ENCODE measurements at regions not wholly inside any gene's neighbourhood (a gene's known extent, or its start where the extent isn't known, plus 50 kb on each side); places are given as distances from the start of the nearest gene placed in this dataset.
"Not testable (repeated sequence)": the region's sequence is repeated elsewhere in the genome, so short reads cannot be mapped to it uniquely, and the experiment has no call there.

DNA sequence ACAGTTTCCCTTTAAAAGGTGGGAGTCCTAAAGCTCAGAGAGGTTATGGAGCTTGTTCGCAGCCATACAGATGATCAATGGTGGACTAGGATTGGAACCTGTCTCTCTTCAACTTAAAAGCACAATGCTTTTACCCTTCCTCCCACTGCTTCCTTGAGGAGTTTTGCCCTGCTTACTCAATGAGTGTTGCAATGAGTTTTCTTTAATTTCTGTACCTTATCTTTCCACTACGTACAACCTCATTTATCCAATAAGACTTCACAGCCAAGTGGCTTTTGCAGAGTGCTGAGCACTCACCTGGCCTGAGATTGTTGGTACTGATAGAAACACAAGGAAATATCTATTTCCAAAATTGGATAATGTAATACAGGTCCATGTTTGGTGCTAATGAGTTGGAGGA lies 64.7 kb upstream of the ANKRD55 start:
- Histone ChIP-seq H3K36me3 (ENCODE audit: low read depth) (no peaks in the 10 kb centered on the region), H3K27me3 (replicated peaks; ENCODE audit: insufficient read depth) (no peaks in the 10 kb centered on the region), H3K4me2 (ENCODE audit: unreplicated experiment) (no peak overlapping the region), H3K4me1 (ENCODE audit: insufficient read depth) (no peaks in the 10 kb centered on the region), H4K20me1 (ENCODE audit: insufficient read depth) (no peaks in the 10 kb centered on the region), H3K4me3 (no peak overlapping the region), H2AFZ (no peak overlapping the region), H3F3A (ENCODE audit: insufficient read depth) (no peaks in the 10 kb centered on the region), H3K27ac (no peak overlapping the region), H3K9me3 (ENCODE audit: low read depth) (no peaks in the 10 kb centered on the region), H3K9me2 (ENCODE audit: insufficient read depth) (no peaks in the 10 kb centered on the region), H3K9ac (no peak overlapping the region), H3K79me2 (ENCODE audit: insufficient read depth) (no peaks in the 10 kb centered on the region)
- no peak for TF ChIP-seq EZH2 (IDR thresholded peaks at IDR 0.05; ENCODE audit: insufficient read depth, poor library complexity, severe bottlenecking)
- TF ChIP-seq EZH2phosphoT487 (IDR thresholded peaks at IDR 0.05; ENCODE audit: insufficient read depth, low read depth) = no peak
- WGBS, 2 experiments (ENCODE audit: low coverage in 1 of 2, low lambda C conversion rate in 2 of 2, missing lambda C conversion rate in 2 of 2) = 70 to 82% methylated on average over 2 of the region's 2 CpGs
- no peak for DNase-seq
- in situ Hi-C loops (cut with MboI) = no loop called here

DNA sequence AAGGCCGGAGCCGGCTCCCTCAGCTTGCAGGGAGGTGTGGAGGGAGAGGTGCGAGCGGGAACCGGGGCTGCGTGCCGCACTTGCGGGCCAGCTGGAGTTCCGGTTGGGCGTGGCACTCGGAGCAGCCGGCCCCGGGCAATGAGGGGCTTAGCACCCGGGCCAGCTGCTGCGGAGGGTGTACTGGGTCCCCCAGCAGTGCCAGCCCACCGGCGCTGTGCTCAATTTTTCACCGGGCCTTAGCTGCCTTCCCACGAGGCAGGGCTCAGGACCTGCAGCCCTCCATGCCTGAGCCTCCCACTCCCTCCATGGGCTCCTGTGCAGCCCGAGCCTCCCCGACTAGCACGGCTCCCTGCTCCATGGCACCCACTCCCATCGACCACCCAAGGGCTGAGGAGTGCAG lies 62.2 kb upstream of the ANKRD55 start:
- in situ Hi-C loops (cut with MboI); H3K79me2 ChIP-seq (ENCODE audit: insufficient read depth): not testable (repeated sequence)
- 81 to 90% methylated on average over 21 of the region's 23 CpGs for whole genome bisulfite sequencing, 2 experiments (ENCODE audit: low coverage in 1 of 2, low lambda C conversion rate in 2 of 2, missing lambda C conversion rate in 2 of 2)

DNA sequence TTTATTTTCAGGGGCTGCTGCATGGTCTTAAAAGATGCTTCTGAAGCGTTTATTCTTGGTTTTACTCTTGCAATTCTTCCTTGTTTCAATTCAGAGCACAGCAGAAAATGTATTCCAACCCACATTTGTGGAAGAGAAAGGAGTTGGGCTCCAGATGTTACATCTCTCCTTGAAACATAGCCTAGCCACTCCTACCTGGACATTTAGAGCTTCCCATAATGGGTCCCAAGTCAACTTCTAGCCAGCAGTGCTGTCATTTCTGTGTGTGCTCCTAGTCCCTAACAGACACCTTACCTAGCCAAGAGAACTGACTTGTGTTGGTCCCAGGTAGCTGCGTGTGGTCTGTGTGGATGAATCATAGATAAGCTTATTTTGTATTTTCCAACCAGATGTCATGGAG lies 61.2 kb upstream of the ANKRD55 start:
- Histone ChIP-seq H3K79me2 (ENCODE audit: insufficient read depth) (no peaks in the 10 kb centered on the region), H3K27ac (no peak overlapping the region), H3K4me1 (ENCODE audit: insufficient read depth) (no peaks in the 10 kb centered on the region), H3K9ac (no peak overlapping the region), H3K4me3 (no peak overlapping the region), H3K36me3 (ENCODE audit: low read depth) (no peaks in the 10 kb centered on the region), H3K9me3 (ENCODE audit: low read depth) (no peaks in the 10 kb centered on the region), H3K9me2 (ENCODE audit: insufficient read depth) (no peaks in the 10 kb centered on the region), H3F3A (ENCODE audit: insufficient read depth) (no peaks in the 10 kb centered on the region), H4K20me1 (ENCODE audit: insufficient read depth) (no peaks in the 10 kb centered on the region), H2AFZ (no peak overlapping the region), H3K4me2 (ENCODE audit: unreplicated experiment) (no peak overlapping the region), H3K27me3 (replicated peaks; ENCODE audit: insufficient read depth) (no peaks in the 10 kb centered on the region)
- no peak for DNase-seq
- 35 to 52% methylated on average over 2 of the region's 2 CpGs for WGBS, 2 experiments (ENCODE audit: low coverage in 1 of 2, low lambda C conversion rate in 2 of 2, missing lambda C conversion rate in 2 of 2)
- in situ Hi-C loops (cut with MboI) = no loop called here
- TF ChIP-seq EZH2 (IDR thresholded peaks at IDR 0.05; ENCODE audit: insufficient read depth, poor library complexity, severe bottlenecking) (no peak), EZH2phosphoT487 (IDR thresholded peaks at IDR 0.05; ENCODE audit: insufficient read depth, low read depth) (no peak)

More for the DNA sequence above, 62.2 kb upstream of the ANKRD55 start:
- H2AFZ ChIP-seq; DNase-seq; H3K27me3 ChIP-seq (replicated peaks; ENCODE audit: insufficient read depth); H3K9me2 ChIP-seq (ENCODE audit: insufficient read depth); H3K9ac ChIP-seq; H3K36me3 ChIP-seq (ENCODE audit: low read depth); H3F3A ChIP-seq (ENCODE audit: insufficient read depth); H4K20me1 ChIP-seq (ENCODE audit: insufficient read depth); H3K27ac ChIP-seq; H3K4me3 ChIP-seq; H3K4me2 ChIP-seq (ENCODE audit: unreplicated experiment); H3K9me3 ChIP-seq (ENCODE audit: low read depth); H3K4me1 ChIP-seq (ENCODE audit: insufficient read depth): not testable (repeated sequence)

DNA sequence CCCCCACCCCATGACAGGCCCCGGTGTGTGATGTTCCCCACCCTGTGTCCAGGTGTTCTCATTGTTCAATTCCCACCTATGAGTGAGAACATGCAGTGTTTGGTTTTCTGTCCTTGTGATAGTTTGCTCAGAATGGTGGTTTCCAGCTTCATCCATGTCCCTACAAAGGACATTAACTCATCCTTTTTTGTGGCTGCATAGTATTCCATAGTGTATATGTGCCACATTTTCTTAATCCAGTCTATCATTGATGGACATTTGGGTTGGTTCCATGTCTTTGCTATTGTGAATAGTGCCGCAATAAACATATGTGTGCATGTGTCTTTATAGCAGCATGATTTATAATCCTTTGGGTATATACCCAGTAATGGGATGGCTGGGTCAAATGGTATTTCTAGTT lies 59.7 kb upstream of the ANKRD55 start:
- H3K9me2 ChIP-seq (ENCODE audit: insufficient read depth); H4K20me1 ChIP-seq (ENCODE audit: insufficient read depth); H3K79me2 ChIP-seq (ENCODE audit: insufficient read depth); H3K4me2 ChIP-seq (ENCODE audit: unreplicated experiment); in situ Hi-C loops (cut with MboI); H3F3A ChIP-seq (ENCODE audit: insufficient read depth); H3K27ac ChIP-seq; H3K36me3 ChIP-seq (ENCODE audit: low read depth); H2AFZ ChIP-seq; H3K4me1 ChIP-seq (ENCODE audit: insufficient read depth); DNase-seq; H3K4me3 ChIP-seq; H3K27me3 ChIP-seq (replicated peaks; ENCODE audit: insufficient read depth); H3K9me3 ChIP-seq (ENCODE audit: low read depth); H3K9ac ChIP-seq: not testable (repeated sequence)
- 70 to 86% methylated on average over 2 of the region's 2 CpGs for WGBS, 2 experiments (ENCODE audit: low coverage in 1 of 2, low lambda C conversion rate in 2 of 2, missing lambda C conversion rate in 2 of 2)

DNA sequence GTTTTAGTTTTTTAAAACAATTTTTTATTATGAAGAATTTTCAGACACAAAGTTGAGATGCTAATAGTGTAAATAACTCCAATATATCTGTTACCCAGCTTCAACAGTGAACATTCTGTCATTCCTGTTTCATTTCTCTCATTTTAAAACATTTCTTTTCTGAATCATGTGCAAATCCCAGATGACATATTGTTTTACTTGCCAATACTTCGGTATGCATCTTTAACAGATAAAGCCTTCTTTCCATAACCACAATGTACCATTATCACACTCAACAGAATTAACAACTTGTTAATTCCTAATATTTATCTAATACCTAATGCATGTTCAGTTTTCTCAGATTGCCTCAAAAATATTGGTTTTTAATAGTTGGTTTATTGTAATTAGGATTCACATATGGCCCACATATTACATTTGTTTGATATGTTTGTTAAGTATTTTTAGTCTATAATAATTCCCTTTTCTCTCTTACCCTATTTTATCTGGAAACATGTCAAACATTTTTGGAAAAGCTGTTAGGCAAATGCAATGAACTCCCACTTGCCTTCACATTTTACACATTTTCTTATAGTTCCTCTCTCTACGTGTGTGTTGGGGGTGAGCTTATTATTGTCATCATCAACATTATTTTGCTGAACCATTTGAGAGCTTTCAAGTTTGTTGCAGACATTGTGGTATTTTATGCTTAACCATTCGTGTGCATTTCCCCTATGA lies 58.7 kb upstream of the ANKRD55 start:
- no peaks in the 10 kb centered on the region for H3K9me2 ChIP-seq (ENCODE audit: insufficient read depth)
- H3K4me3 ChIP-seq = no peak overlapping the region
- no peak for TF ChIP-seq EZH2 (IDR thresholded peaks at IDR 0.05; ENCODE audit: insufficient read depth, poor library complexity, severe bottlenecking)
- no peak for TF ChIP-seq EZH2phosphoT487 (IDR thresholded peaks at IDR 0.05; ENCODE audit: insufficient read depth, low read depth)
- H3K27ac ChIP-seq = no peak overlapping the region
- no peaks in the 10 kb centered on the region for H3K27me3 ChIP-seq (replicated peaks; ENCODE audit: insufficient read depth)
- H3K36me3 ChIP-seq (ENCODE audit: low read depth) = no peaks in the 10 kb centered on the region
- H3K9ac ChIP-seq = no peak overlapping the region
- no peak overlapping the region for H3K4me2 ChIP-seq (ENCODE audit: unreplicated experiment)
- H2AFZ ChIP-seq = no peak overlapping the region
- H3K9me3 ChIP-seq (ENCODE audit: low read depth) = no peaks in the 10 kb centered on the region
- DNase-seq = no peak
- no peaks in the 10 kb centered on the region for H4K20me1 ChIP-seq (ENCODE audit: insufficient read depth)
- WGBS, 2 experiments (ENCODE audit: low coverage in 1 of 2, low lambda C conversion rate in 2 of 2, missing lambda C conversion rate in 2 of 2) = 32 to 41% methylated on average over 3 of the region's 3 CpGs
- no peaks in the 10 kb centered on the region for H3K79me2 ChIP-seq (ENCODE audit: insufficient read depth)
- in situ Hi-C loops (cut with MboI) = no loop called here
- no peaks in the 10 kb centered on the region for H3K4me1 ChIP-seq (ENCODE audit: insufficient read depth)
- no peaks in the 10 kb centered on the region for H3F3A ChIP-seq (ENCODE audit: insufficient read depth)

Data from GM23248 (cell line).